ENCODE measurements at regions not wholly inside any gene's neighbourhood (a gene's known extent, or its start where the extent isn't known, plus 50 kb on each side); places are given as distances from the start of the nearest gene placed in this dataset.

- no peak overlapping the region for H3K4me2 ChIP-seq (ENCODE audit: insufficient read depth, low read length)
- CTCF ChIA-PET, result no interaction called here
- peaks cover 3% of the 10 kb centered on the region for H3K9me3 ChIP-seq (replicated peaks; ENCODE audit: control insufficient read depth, insufficient read depth, low read length)
- H3K9ac ChIP-seq (replicated peaks; ENCODE audit: extremely low read depth, insufficient read depth, low read length), result no peak overlapping the region
- H3K4me1 ChIP-seq (ENCODE audit: control insufficient read depth, extremely low read depth, insufficient read depth, low read length), result no peaks in the 10 kb centered on the region
- DNase-seq (ENCODE audit: low read depth, low spot score), result no peak
- FAIRE-seq, result no peak
- no TSS peak for BruUV-seq (replicated peaks)
- H2AFZ ChIP-seq (ENCODE audit: low read depth, low read length), result no peak overlapping the region
- dilution Hi-C loops (cut with MboI; ENCODE audit: extremely low pct_ligation_motif_present, low sequenced_read_pairs) (no loop called here), intact Hi-C loops (cut with micrococcal nuclease) (no loop called here)
- TF ChIP-seq EZH2 (IDR thresholded peaks at IDR 0.05; ENCODE audit: borderline replicate concordance, low read depth, low read length, severe bottlenecking) (no peak), POLR2AphosphoS5 (IDR thresholded peaks at IDR 0.05; ENCODE audit: insufficient read depth, low read depth, low read length) (no peak), POLR2A (IDR thresholded peaks at IDR 0.05; ENCODE audit: low read depth, low read length) (no peak), GATA2 (IDR thresholded peaks at IDR 0.05; ENCODE audit: insufficient read depth, insufficient read length, low read depth, low read length) (no peak), FOS (IDR thresholded peaks at IDR 0.05; ENCODE audit: borderline replicate concordance, insufficient read depth, low read length) (no peak), MAX (IDR thresholded peaks at IDR 0.05; ENCODE audit: insufficient read depth, insufficient read length) (no peak), JUN (IDR thresholded peaks at IDR 0.05; ENCODE audit: borderline replicate concordance, insufficient read depth, insufficient read length, low read depth) (no peak), MYC (IDR thresholded peaks at IDR 0.05; ENCODE audit: low read depth, low read length) (no peak), CTCF (IDR thresholded peaks at IDR 0.05; ENCODE audit: extremely low read depth in 1 of 2, insufficient read depth in 1 of 2, low read depth in 1 of 2, low read length in 2 of 2) (no peak)
- H3K79me2 ChIP-seq (ENCODE audit: control insufficient read depth, insufficient read depth, low read length), result no peaks in the 10 kb centered on the region
- no peaks in the 10 kb centered on the region for H4K20me1 ChIP-seq (replicated peaks; ENCODE audit: control insufficient read depth, extremely low read depth, insufficient read depth, low read length)
- H3K9me1 ChIP-seq (replicated peaks; ENCODE audit: control insufficient read depth, extremely low read depth, insufficient read depth, low read length), result no peaks in the 10 kb centered on the region
- H3K36me3 ChIP-seq (ENCODE audit: control insufficient read depth in 2 of 2, extremely low read depth in 1 of 2, insufficient read depth in 2 of 2, low read length in 2 of 2), result no peaks in the 10 kb centered on the region
- POLR2A ChIA-PET, result no interaction called here
- no peaks in the 10 kb centered on the region for H3K27me3 ChIP-seq (ENCODE audit: control insufficient read depth in 2 of 2, insufficient read depth in 2 of 2, low read length in 2 of 2)
- no peak overlapping the region for H3K27ac ChIP-seq (ENCODE audit: insufficient read depth, low read depth, low read length)
- no peak overlapping the region for H3K4me3 ChIP-seq (replicated peaks in 1 of 3; ENCODE audit: insufficient read depth in 1 of 3, low read depth in 1 of 3, low read length in 3 of 3)
Observed at GRCh38 chr17:13403982-13404946, 197.5 kb downstream of the HS3ST3A1 start.

Data from endothelial cell of umbilical vein (primary cell).